ENCODE measurements at regions not wholly inside any gene's neighbourhood (a gene's known extent, or its start where the extent isn't known, plus 50 kb on each side); places are given as distances from the start of the nearest gene placed in this dataset.

DNA sequence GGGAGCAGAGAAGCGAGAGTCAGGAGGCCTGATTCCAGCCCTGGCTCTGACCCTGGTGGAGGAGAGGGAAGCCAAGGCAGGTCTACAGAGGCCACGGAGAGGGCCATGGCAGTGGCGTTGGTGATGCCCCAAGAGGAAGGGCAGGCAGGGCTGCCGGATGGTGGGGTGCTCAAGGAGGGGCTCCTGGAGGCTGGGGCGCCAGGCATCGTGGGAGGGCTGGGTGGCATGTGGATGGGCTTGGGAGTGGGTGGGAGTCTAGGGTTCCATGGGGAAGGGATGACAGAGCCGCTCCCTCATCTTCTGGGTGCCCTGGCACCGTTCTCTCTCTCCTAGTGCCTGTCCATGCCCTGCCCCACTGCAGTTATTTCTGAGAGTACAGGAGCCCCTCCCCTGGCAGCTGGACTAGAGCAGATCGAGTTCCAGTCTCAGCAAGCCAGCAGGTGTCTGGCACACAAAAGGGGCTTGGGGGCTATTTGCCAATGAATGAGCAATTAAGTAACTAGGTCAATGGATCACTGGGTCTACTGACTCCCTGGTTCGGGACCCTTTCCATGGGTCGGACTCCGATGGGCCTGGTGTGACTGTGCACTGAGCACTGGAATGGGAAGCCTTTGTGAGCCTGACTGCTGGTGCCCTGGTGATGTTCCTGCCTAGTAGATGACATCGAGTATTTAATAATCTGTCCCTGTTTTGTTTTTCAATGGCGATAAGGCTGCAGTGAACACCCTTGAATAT is 570.0 kb downstream of the TBC1D22A start:
- CTCF ChIA-PET, result no interaction called here
- DNase-seq (ENCODE audit: low read depth, low spot score) (no peak), ATAC-seq (no peak)
- in situ Hi-C loops (cut with HindIII; ENCODE audit: low pct_unique_long_range_greater_than_20kb, low sequenced_read_pairs) (no loop called here), intact Hi-C loops (cut with micrococcal nuclease; ENCODE audit: unreplicated experiment) (no loop called here)
- POLR2A ChIA-PET, result interaction anchor here (0.6 kb wide), 1 partner anchor 708 kb away, joined by 4 read pairs; no protein-coding TSS in a partner anchor
- Histone ChIP-seq H3K36me3 (ENCODE audit: control insufficient read depth, insufficient read depth, low read length) (no peaks in the 10 kb centered on the region), H3K27ac (ENCODE audit: low read length) (no peak overlapping the region), H3K27me3 (ENCODE audit: control insufficient read depth, insufficient read depth, low read length) (no peaks in the 10 kb centered on the region), H3K4me1 (ENCODE audit: control insufficient read depth, insufficient read depth, low read length) (peaks cover 19% of the 10 kb centered on the region), H3K4me3 (ENCODE audit: low read depth in 2 of 2, low read length in 2 of 2) (no peak overlapping the region), H3K9me3 (ENCODE audit: control insufficient read depth, insufficient read depth, low read depth, low read length) (no peaks in the 10 kb centered on the region)
- BruUV-seq (replicated peaks), result no TSS peak
- no peak for TF ChIP-seq TCF7L2 (IDR thresholded peaks at IDR 0.05; ENCODE audit: low read depth, low read length)
- TF ChIP-seq SIN3A (IDR thresholded peaks at IDR 0.05; ENCODE audit: borderline replicate concordance, insufficient read depth, low read depth, low read length), result no peak

DNA sequence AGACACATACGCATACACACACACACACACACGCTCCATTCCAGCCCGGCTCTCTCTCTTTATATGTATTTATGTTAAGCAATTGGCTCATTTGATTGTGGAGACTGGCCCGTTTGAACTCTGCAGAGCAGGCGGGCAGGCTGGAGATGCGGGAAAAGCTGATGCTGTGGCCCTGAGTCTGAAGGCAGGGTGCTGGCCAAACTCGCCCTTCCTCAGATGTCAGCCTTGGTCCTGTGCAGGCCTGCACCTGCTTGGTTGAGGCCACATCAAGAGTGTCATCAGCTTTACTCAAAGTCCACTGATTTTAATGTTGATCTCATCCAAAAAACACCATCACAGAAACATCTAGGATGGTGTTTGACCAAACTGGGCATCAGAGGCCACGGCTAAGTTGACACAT is 569.3 kb downstream of the TBC1D22A start:
- TF ChIP-seq, protein P1, sequence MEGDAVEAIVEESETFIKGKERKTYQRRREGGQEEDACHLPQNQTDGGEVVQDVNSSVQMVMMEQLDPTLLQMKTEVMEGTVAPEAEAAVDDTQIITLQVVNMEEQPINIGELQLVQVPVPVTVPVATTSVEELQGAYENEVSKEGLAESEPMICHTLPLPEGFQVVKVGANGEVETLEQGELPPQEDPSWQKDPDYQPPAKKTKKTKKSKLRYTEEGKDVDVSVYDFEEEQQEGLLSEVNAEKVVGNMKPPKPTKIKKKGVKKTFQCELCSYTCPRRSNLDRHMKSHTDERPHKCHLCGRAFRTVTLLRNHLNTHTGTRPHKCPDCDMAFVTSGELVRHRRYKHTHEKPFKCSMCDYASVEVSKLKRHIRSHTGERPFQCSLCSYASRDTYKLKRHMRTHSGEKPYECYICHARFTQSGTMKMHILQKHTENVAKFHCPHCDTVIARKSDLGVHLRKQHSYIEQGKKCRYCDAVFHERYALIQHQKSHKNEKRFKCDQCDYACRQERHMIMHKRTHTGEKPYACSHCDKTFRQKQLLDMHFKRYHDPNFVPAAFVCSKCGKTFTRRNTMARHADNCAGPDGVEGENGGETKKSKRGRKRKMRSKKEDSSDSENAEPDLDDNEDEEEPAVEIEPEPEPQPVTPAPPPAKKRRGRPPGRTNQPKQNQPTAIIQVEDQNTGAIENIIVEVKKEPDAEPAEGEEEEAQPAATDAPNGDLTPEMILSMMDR (IDR thresholded peaks at IDR 0.05), result no peak
- TF ChIP-seq, protein P2, sequence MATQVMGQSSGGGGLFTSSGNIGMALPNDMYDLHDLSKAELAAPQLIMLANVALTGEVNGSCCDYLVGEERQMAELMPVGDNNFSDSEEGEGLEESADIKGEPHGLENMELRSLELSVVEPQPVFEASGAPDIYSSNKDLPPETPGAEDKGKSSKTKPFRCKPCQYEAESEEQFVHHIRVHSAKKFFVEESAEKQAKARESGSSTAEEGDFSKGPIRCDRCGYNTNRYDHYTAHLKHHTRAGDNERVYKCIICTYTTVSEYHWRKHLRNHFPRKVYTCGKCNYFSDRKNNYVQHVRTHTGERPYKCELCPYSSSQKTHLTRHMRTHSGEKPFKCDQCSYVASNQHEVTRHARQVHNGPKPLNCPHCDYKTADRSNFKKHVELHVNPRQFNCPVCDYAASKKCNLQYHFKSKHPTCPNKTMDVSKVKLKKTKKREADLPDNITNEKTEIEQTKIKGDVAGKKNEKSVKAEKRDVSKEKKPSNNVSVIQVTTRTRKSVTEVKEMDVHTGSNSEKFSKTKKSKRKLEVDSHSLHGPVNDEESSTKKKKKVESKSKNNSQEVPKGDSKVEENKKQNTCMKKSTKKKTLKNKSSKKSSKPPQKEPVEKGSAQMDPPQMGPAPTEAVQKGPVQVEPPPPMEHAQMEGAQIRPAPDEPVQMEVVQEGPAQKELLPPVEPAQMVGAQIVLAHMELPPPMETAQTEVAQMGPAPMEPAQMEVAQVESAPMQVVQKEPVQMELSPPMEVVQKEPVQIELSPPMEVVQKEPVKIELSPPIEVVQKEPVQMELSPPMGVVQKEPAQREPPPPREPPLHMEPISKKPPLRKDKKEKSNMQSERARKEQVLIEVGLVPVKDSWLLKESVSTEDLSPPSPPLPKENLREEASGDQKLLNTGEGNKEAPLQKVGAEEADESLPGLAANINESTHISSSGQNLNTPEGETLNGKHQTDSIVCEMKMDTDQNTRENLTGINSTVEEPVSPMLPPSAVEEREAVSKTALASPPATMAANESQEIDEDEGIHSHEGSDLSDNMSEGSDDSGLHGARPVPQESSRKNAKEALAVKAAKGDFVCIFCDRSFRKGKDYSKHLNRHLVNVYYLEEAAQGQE (IDR thresholded peaks at IDR 0.05; ENCODE audit: insufficient read depth in 1 of 2, low read depth in 2 of 2, low read length in 1 of 2), result no peak
- no peak for TF ChIP-seq TCF7L2 (IDR thresholded peaks at IDR 0.05; ENCODE audit: low read depth, low read length)
- TF ChIP-seq SIN3A (IDR thresholded peaks at IDR 0.05; ENCODE audit: borderline replicate concordance, insufficient read depth, low read depth, low read length), result no peak
- ATAC-seq, result no peak
- Histone ChIP-seq H3K36me3 (ENCODE audit: control insufficient read depth, insufficient read depth, low read length) (no peaks in the 10 kb centered on the region), H3K9me3 (ENCODE audit: control insufficient read depth, insufficient read depth, low read depth, low read length) (no peaks in the 10 kb centered on the region), H3K27ac (ENCODE audit: low read length) (no peak overlapping the region), H3K27me3 (ENCODE audit: control insufficient read depth, insufficient read depth, low read length) (no peaks in the 10 kb centered on the region), H3K4me1 (ENCODE audit: control insufficient read depth, insufficient read depth, low read length) (peaks cover 15% of the 10 kb centered on the region), H3K4me3 (ENCODE audit: low read depth in 2 of 2, low read length in 2 of 2) (no peak overlapping the region)
- CTCF ChIA-PET, result no interaction called here
- BruUV-seq (replicated peaks), result no TSS peak
- DNase-seq (ENCODE audit: low read depth, low spot score), result no peak
- in situ Hi-C loops (cut with HindIII; ENCODE audit: low pct_unique_long_range_greater_than_20kb, low sequenced_read_pairs) (no loop called here), intact Hi-C loops (cut with micrococcal nuclease; ENCODE audit: unreplicated experiment) (no loop called here)
- POLR2A ChIA-PET, result no interaction called here

Measured in Panc1 (cell line).